Endodermal cell (in vitro differentiated cells): ENCODE measurements at regions not wholly inside any gene's neighbourhood (a gene's known extent, or its start where the extent isn't known, plus 50 kb on each side); places are given as distances from the start of the nearest gene placed in this dataset.

Experiments
- DNase-seq: peaks from one replicate; pipeline ENCODE4 v3.0.0-alpha.2; 2017
- H3K27ac ChIP-seq: 2 replicates; pipeline ENCODE4 v1.5.1; 2013; ENCODE audit warnings: mild to moderate bottlenecking, low read depth, low read length, moderate library complexity
- H3K27me3 ChIP-seq: 2 replicates; pipeline ENCODE4 v1.6.1; 2013; ENCODE audit warnings: mild to moderate bottlenecking, low read length, moderate library complexity; ENCODE audit not compliant: insufficient read depth, control insufficient read depth, poor library complexity, severe bottlenecking
- H3K36me3 ChIP-seq: 2 replicates; pipeline ENCODE4 v1.7.0; 2013; ENCODE audit warnings: mild to moderate bottlenecking, low read length, moderate library complexity; ENCODE audit not compliant: control insufficient read depth, insufficient read depth
- H3K4me1 ChIP-seq: one replicate; pipeline ENCODE4 v1.7.0; 2013; ENCODE audit warnings: low read length; ENCODE audit not compliant: control insufficient read depth, insufficient read depth
- H3K4me3 ChIP-seq: 2 replicates; pipeline ENCODE4 v1.5.1; 2013; ENCODE audit warnings: mild to moderate bottlenecking, low read length, moderate library complexity
- H3K9ac ChIP-seq: 2 replicates; pipeline ENCODE4 v1.6.1; 2013; ENCODE audit warnings: mild to moderate bottlenecking, low read length, moderate library complexity; ENCODE audit not compliant: poor library complexity, severe bottlenecking; ENCODE audit errors: extremely low read depth
- H3K9me3 ChIP-seq: 2 replicates; pipeline ENCODE4 v1.6.1; 2013; ENCODE audit warnings: mild to moderate bottlenecking, low read length, moderate library complexity; ENCODE audit not compliant: control insufficient read depth
- H3K27ac Mint-ChIP-seq: 2 replicates; pipeline ENCODE4 v1.8.0; 2020; ENCODE audit warnings: mixed read lengths
- H3K27me3 Mint-ChIP-seq: 2 replicates; pipeline ENCODE4 v1.8.0; 2021; ENCODE audit warnings: mild to moderate bottlenecking, mixed read lengths; ENCODE audit not compliant: insufficient read depth
- H3K36me3 Mint-ChIP-seq: 2 replicates; pipeline ENCODE4 v1.8.0; 2020; ENCODE audit warnings: low read depth, mixed read lengths
- H3K4me1 Mint-ChIP-seq: 2 replicates; pipeline ENCODE4 v1.8.0; 2020; ENCODE audit warnings: mixed read lengths
- H3K4me3 Mint-ChIP-seq: 2 replicates; pipeline ENCODE4 v1.8.0; 2020; ENCODE audit warnings: mild to moderate bottlenecking, moderate library complexity, mixed read lengths
- H3K9me3 Mint-ChIP-seq: 2 replicates; pipeline ENCODE4 v1.8.0; 2020; ENCODE audit warnings: mild to moderate bottlenecking, mixed read lengths
- WGBS, 2 experiments: methylation state at CpG; one replicate each; pipeline versions ENCODE4 v1.1.5 to v1.1.7; 2013; ENCODE audit warnings: missing lambda C conversion rate in 2 of 2, mixed read lengths in 1 of 2; ENCODE audit not compliant: insufficient coverage in 1 of 2, insufficient read length in 1 of 2; 5-methylcytosine and 5-hydroxymethylcytosine counted together
- TF ChIP-seq, protein P1 (sequence below): fragments of 200-600 bp; sonication (generic); conservative IDR thresholded peaks from 2 replicates; pipeline ENCODE4 v1.5.0; 2021; ENCODE audit warnings: antibody characterized with exemption, mild to moderate bottlenecking

DNA sequence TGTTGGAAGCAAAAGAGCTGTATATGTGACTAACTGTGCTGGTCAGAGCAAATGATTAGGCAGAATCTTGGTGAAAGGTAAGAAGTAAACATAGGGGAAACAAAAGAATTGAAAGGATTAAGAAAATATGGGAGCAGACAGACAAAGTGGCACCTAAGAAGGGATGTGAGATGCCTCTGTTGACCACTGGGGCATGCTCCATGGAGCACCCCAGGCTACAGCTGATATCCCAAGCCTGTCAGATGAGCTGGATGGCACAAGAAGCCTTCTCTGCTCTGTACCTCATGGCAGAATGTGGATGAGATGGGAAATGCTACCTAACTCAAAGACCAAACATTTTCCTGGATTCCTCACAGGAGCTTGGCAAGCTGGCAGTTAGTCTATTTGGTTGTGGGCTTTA is 89.3 kb upstream of the SLIT3 start:
- no peak overlapping the region for H3K4me3 Mint-ChIP-seq
- no peaks in the 10 kb centered on the region for H3K36me3 Mint-ChIP-seq
- H3K27ac ChIP-seq: no peak overlapping the region
- H3K27ac Mint-ChIP-seq: no peak overlapping the region
- peaks cover 20% of the 10 kb centered on the region for H3K27me3 Mint-ChIP-seq
- H3K9ac ChIP-seq: no peak overlapping the region
- no peak overlapping the region for H3K4me3 ChIP-seq
- H3K36me3 ChIP-seq: no peaks in the 10 kb centered on the region
- no peaks in the 10 kb centered on the region for H3K4me1 Mint-ChIP-seq
- no peaks in the 10 kb centered on the region for H3K4me1 ChIP-seq
- TF ChIP-seq, protein P1, sequence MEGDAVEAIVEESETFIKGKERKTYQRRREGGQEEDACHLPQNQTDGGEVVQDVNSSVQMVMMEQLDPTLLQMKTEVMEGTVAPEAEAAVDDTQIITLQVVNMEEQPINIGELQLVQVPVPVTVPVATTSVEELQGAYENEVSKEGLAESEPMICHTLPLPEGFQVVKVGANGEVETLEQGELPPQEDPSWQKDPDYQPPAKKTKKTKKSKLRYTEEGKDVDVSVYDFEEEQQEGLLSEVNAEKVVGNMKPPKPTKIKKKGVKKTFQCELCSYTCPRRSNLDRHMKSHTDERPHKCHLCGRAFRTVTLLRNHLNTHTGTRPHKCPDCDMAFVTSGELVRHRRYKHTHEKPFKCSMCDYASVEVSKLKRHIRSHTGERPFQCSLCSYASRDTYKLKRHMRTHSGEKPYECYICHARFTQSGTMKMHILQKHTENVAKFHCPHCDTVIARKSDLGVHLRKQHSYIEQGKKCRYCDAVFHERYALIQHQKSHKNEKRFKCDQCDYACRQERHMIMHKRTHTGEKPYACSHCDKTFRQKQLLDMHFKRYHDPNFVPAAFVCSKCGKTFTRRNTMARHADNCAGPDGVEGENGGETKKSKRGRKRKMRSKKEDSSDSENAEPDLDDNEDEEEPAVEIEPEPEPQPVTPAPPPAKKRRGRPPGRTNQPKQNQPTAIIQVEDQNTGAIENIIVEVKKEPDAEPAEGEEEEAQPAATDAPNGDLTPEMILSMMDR: peak; percentile 59
- no peaks in the 10 kb centered on the region for H3K9me3 ChIP-seq
- H3K27me3 ChIP-seq: peaks cover 6% of the 10 kb centered on the region
- DNase-seq: no peak
- no peaks in the 10 kb centered on the region for H3K9me3 Mint-ChIP-seq

DNA sequence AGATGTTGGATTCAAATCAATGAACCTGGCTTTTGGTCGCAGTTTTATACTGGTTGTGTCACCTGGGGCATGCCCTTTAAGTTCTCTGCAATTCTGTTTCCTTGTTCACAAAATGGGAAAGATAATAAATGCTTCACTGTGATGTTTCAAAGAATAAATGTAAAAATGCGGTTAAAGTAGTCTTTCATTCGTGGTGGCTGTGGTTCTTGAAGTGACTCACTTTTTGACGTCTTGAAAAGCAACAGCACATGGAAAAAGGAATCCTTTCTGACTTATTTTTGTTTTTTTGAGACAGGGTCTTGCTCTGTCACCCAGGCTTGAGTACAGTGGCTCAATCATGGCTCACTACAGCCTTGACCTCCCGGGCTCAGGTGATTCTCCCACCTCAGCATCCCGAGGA is 88.4 kb upstream of the SLIT3 start:
- no peak for DNase-seq
- H3K27ac Mint-ChIP-seq: no peak overlapping the region
- WGBS, 2 experiments: 92 to 96% methylated on average over 4 to 6 of the region's 6 CpGs
- H3K27me3 Mint-ChIP-seq: peaks cover 20% of the 10 kb centered on the region
- TF ChIP-seq, protein P1: no peak
- Histone ChIP-seq H3K4me3 (no peak overlapping the region), H3K36me3 (no peaks in the 10 kb centered on the region), H3K4me1 (no peaks in the 10 kb centered on the region), H3K9me3 (no peaks in the 10 kb centered on the region), H3K9ac (no peak overlapping the region), H3K27ac (no peak overlapping the region), H3K27me3 (peaks cover 6% of the 10 kb centered on the region)
- H3K4me3 Mint-ChIP-seq: no peak overlapping the region
- no peaks in the 10 kb centered on the region for H3K9me3 Mint-ChIP-seq
- no peaks in the 10 kb centered on the region for H3K36me3 Mint-ChIP-seq
- no peaks in the 10 kb centered on the region for H3K4me1 Mint-ChIP-seq

DNA sequence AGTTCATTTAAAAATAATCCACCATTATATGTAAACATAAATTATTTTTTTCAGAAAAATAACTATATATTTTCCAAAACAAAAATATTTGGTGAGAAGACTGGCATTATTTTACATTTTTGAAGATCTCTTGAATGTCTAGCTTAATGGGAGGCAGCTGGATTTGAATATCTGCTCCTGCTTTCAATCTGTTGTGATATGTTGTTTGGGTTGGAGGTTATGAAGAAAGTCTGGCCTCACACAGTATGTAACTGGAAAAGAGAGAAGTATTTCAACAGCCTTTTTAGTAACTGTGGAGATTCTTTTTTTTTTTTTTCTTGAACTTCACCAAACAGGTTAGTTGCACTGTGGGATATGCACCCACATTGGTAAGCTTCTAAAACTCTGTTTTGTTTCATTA is 84.7 kb upstream of the SLIT3 start:
- no peak for DNase-seq
- Histone ChIP-seq H3K9me3 (no peaks in the 10 kb centered on the region), H3K27me3 (peaks cover 6% of the 10 kb centered on the region), H3K36me3 (no peaks in the 10 kb centered on the region), H3K4me1 (no peaks in the 10 kb centered on the region), H3K27ac (no peak overlapping the region), H3K9ac (no peak overlapping the region), H3K4me3 (no peak overlapping the region)
- Mint-ChIP-seq H3K27ac (no peak overlapping the region), H3K36me3 (no peaks in the 10 kb centered on the region), H3K4me1 (no peaks in the 10 kb centered on the region), H3K4me3 (no peak overlapping the region), H3K27me3 (peaks cover 11% of the 10 kb centered on the region), H3K9me3 (peaks cover 5% of the 10 kb centered on the region)
- TF ChIP-seq, protein P1: no peak
